OCI-LY1 (cell line): ENCODE measurements at regions not wholly inside any gene's neighbourhood (a gene's known extent, or its start where the extent isn't known, plus 50 kb on each side); places are given as distances from the start of the nearest gene placed in this dataset.

Source experiments
- H2AFZ ChIP-seq: fragments of 200-600 bp; sonication (generic), shearing (Covaris generic); 2 replicates; pipeline ENCODE4 v1.6.0; 2014; ENCODE audit warnings: antibody characterized with exemption, mild to moderate bottlenecking, low read length
- H3F3A ChIP-seq: fragments of 200-600 bp; sonication (generic), shearing (Covaris generic); 2 replicates; pipeline ENCODE4 v1.6.0; 2014; ENCODE audit warnings: mild to moderate bottlenecking, antibody characterized with exemption, low read length, moderate library complexity; ENCODE audit not compliant: insufficient read depth
- H3K27ac ChIP-seq: fragments of 200-600 bp; sonication (generic); 2 replicates; pipeline ENCODE4 v1.5.1; 2014; ENCODE audit warnings: low read length, mixed run types, mild to moderate bottlenecking, low read depth; ENCODE audit not compliant: poor library complexity, severe bottlenecking
- H3K27me3 ChIP-seq: fragments of 200-600 bp; sonication (generic); 2 replicates; pipeline ENCODE4 v1.6.0; 2014; ENCODE audit warnings: antibody characterized with exemption, mild to moderate bottlenecking, low read length, moderate library complexity; ENCODE audit not compliant: insufficient read depth
- H3K36me3 ChIP-seq: fragments of 200-600 bp; sonication (generic); 2 replicates; pipeline ENCODE4 v1.6.1; 2014; ENCODE audit warnings: mild to moderate bottlenecking, antibody characterized with exemption, low read length, moderate library complexity, mixed read lengths; ENCODE audit not compliant: insufficient read depth
- H3K4me1 ChIP-seq: fragments of 200-600 bp; sonication (generic); 2 replicates; pipeline ENCODE4 v1.5.1; 2014; ENCODE audit warnings: mild to moderate bottlenecking, low read length, moderate library complexity; ENCODE audit not compliant: insufficient read depth, severe bottlenecking
- H3K4me2 ChIP-seq: fragments of 200-600 bp; sonication (generic), shearing (Covaris generic); 2 replicates; pipeline ENCODE4 v1.6.1; 2014; ENCODE audit warnings: low read length
- H3K4me3 ChIP-seq: fragments of 200-600 bp; sonication (generic); 2 replicates; pipeline ENCODE4 v1.5.1; 2014; ENCODE audit warnings: low read length, low read depth, mild to moderate bottlenecking, mixed read lengths; ENCODE audit not compliant: poor library complexity, severe bottlenecking
- H3K79me2 ChIP-seq: fragments of 200-600 bp; shearing (Covaris generic); 2 replicates; pipeline ENCODE4 v1.6.1; 2016; ENCODE audit warnings: mixed run types, low read length, mixed read lengths; ENCODE audit not compliant: insufficient read depth
- H3K9ac ChIP-seq: fragments of 200-600 bp; sonication (generic), shearing (Covaris generic); 2 replicates; pipeline ENCODE4 v1.6.1; 2014; ENCODE audit warnings: mild to moderate bottlenecking, low read length, mixed read lengths
- H3K9me2 ChIP-seq: fragments of 200-600 bp; sonication (generic), shearing (Covaris generic); 2 replicates; pipeline ENCODE4 v1.6.1; 2014; ENCODE audit warnings: low read depth, mild to moderate bottlenecking, low read length, mixed read lengths
- H3K9me3 ChIP-seq: fragments of 200-600 bp; shearing (Covaris generic); 2 replicates; pipeline ENCODE4 v1.6.1; 2014; ENCODE audit warnings: low read length, mixed read lengths
- H4K20me1 ChIP-seq: fragments of 200-600 bp; sonication (generic), shearing (Covaris generic); 2 replicates; pipeline ENCODE4 v1.6.0; 2016; ENCODE audit warnings: mild to moderate bottlenecking, low read length; ENCODE audit not compliant: insufficient read depth
- CTCF ChIP-seq: fragments of 200-600 bp; sonication (generic), shearing (Covaris generic); IDR thresholded peaks from 2 replicates; pipeline ENCODE4 v1.5.1; 2017; ENCODE audit warnings: mild to moderate bottlenecking, antibody characterized with exemption, low read length, moderate library complexity, mixed read lengths
- EZH2 ChIP-seq: fragments of 200-600 bp; sonication (generic), shearing (Covaris generic); IDR thresholded peaks from 2 replicates; pipeline ENCODE4 v1.8.0; 2017; ENCODE audit warnings: borderline replicate concordance, mixed run types, mild to moderate bottlenecking, antibody characterized with exemption, low read length, moderate library complexity, mixed read lengths

- no peak overlapping the region for H3K27ac ChIP-seq
- no peak overlapping the region for H3K4me3 ChIP-seq
- H3K9me2 ChIP-seq = no peaks in the 10 kb centered on the region
- no peaks in the 10 kb centered on the region for H3K27me3 ChIP-seq
- no peak overlapping the region for H3K9ac ChIP-seq
- H3K4me2 ChIP-seq = no peak overlapping the region
- H3K9me3 ChIP-seq = no peaks in the 10 kb centered on the region
- no peaks in the 10 kb centered on the region for H3K79me2 ChIP-seq
- H3F3A ChIP-seq = no peaks in the 10 kb centered on the region
- TF ChIP-seq EZH2 (no peak), CTCF (no peak)
- no peak overlapping the region for H2AFZ ChIP-seq
- H4K20me1 ChIP-seq = no peaks in the 10 kb centered on the region
- H3K36me3 ChIP-seq = no peaks in the 10 kb centered on the region
- H3K4me1 ChIP-seq = no peaks in the 10 kb centered on the region
Observed at GRCh38 chr20:22680031-22680740, 95.8 kb upstream of the FOXA2 start.

GRCh38 chr20:22681591-22682248, 97.3 kb upstream of the FOXA2 start:
- no peaks in the 10 kb centered on the region for H3K27me3 ChIP-seq
- no peak overlapping the region for H3K4me3 ChIP-seq
- H3K4me2 ChIP-seq = no peak overlapping the region
- H3K27ac ChIP-seq = no peak overlapping the region
- H3K9me2 ChIP-seq = no peaks in the 10 kb centered on the region
- TF ChIP-seq CTCF = no peak
- TF ChIP-seq EZH2 = no peak
- no peaks in the 10 kb centered on the region for H3K9me3 ChIP-seq
- H3K36me3 ChIP-seq = no peaks in the 10 kb centered on the region
- H3K9ac ChIP-seq = no peak overlapping the region
- no peak overlapping the region for H2AFZ ChIP-seq
- no peaks in the 10 kb centered on the region for H4K20me1 ChIP-seq
- H3K4me1 ChIP-seq = no peaks in the 10 kb centered on the region
- no peaks in the 10 kb centered on the region for H3F3A ChIP-seq
- H3K79me2 ChIP-seq = no peaks in the 10 kb centered on the region

GRCh38 chr20:22682381-22682780, 98.0 kb upstream of the FOXA2 start:
- Histone ChIP-seq H3K27me3 (no peaks in the 10 kb centered on the region), H3K4me1 (no peaks in the 10 kb centered on the region), H3K9me3 (no peaks in the 10 kb centered on the region), H3K9me2 (no peaks in the 10 kb centered on the region), H4K20me1 (no peaks in the 10 kb centered on the region), H2AFZ (no peak overlapping the region), H3K4me3 (no peak overlapping the region), H3F3A (no peaks in the 10 kb centered on the region), H3K9ac (no peak overlapping the region), H3K36me3 (no peaks in the 10 kb centered on the region), H3K4me2 (no peak overlapping the region), H3K27ac (no peak overlapping the region), H3K79me2 (no peaks in the 10 kb centered on the region)
- no peak for TF ChIP-seq EZH2
- no peak for TF ChIP-seq CTCF
